T-helper 17 cell (primary cell): ENCODE measurements at regions not wholly inside any gene's neighbourhood (a gene's known extent, or its start where the extent isn't known, plus 50 kb on each side); places are given as distances from the start of the nearest gene placed in this dataset.

Experiments used
- ATAC-seq: fragments of 150-1000 bp; cut with Tn5 transposase; 2 replicates; pipeline ENCODE4 v1.10.0; 2021; ENCODE audit warnings: mild to moderate bottlenecking, moderate library complexity
- DNase-seq, 3 donors: peaks; one replicate each; pipeline versions ENCODE4 v3.0.0 to v3.0.0-alpha.2; 2020 to 2021
- H3K9me3 ChIP-seq: one replicate; pipeline ENCODE4 v1.7.0; 2013; ENCODE audit warnings: low read length, mild to moderate bottlenecking; ENCODE audit not compliant: control insufficient read depth, poor library complexity, severe bottlenecking
- H3K27ac Mint-ChIP-seq: one replicate; pipeline ENCODE4 v1.8.0; 2022; ENCODE audit warnings: mild to moderate bottlenecking, moderate library complexity, mixed read lengths
- H3K27me3 Mint-ChIP-seq: one replicate; pipeline ENCODE4 v1.8.0; 2022; ENCODE audit warnings: mixed read lengths
- H3K36me3 Mint-ChIP-seq: one replicate; pipeline ENCODE4 v1.8.0; 2022; ENCODE audit warnings: low read depth, mixed read lengths
- H3K4me1 Mint-ChIP-seq: one replicate; pipeline ENCODE4 v1.8.0; 2022; ENCODE audit warnings: mild to moderate bottlenecking, mixed read lengths
- H3K4me3 Mint-ChIP-seq: one replicate; pipeline ENCODE4 v1.8.0; 2022; ENCODE audit warnings: mild to moderate bottlenecking, moderate library complexity, mixed read lengths

DNA sequence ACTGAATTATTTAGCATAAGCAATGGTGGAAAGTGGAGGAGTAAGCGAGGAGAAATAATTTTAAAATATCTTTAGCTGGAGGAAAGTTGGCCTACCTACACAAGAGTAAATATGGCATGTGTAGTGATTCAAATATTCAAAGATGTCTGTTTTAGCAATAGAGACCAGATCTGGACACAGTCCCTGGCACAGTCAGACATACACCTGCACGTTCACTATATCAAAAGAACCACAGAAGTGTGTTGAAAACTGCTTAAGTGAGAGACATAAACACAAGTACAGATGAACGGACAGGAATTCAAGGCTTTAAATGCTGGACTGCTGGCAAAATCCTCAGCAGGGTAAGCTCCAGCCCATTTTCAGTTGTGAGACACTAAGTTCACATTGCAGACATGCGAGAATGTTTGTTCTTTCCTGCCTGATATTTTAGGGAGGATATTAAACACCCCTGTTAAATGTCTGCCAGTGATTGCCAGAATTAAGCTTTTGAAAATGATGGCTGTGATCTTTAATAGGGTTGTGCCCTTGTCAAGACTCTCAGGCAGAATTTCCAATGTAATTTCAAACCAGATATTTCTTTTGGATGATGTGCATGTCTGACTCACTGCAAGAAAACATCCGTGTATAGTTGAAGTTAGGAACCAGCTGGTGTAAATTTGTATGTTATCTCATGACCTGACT is 810.6 kb downstream of the TLE4 start:
- ATAC-seq (no peak), DNase-seq (no peak)
- Mint-ChIP-seq H3K27ac (no peak overlapping the region), H3K4me3 (no peak overlapping the region), H3K36me3 (no peaks in the 10 kb centered on the region), H3K27me3 (no peaks in the 10 kb centered on the region), H3K4me1 (no peaks in the 10 kb centered on the region)
- no peaks in the 10 kb centered on the region for H3K9me3 ChIP-seq

DNA sequence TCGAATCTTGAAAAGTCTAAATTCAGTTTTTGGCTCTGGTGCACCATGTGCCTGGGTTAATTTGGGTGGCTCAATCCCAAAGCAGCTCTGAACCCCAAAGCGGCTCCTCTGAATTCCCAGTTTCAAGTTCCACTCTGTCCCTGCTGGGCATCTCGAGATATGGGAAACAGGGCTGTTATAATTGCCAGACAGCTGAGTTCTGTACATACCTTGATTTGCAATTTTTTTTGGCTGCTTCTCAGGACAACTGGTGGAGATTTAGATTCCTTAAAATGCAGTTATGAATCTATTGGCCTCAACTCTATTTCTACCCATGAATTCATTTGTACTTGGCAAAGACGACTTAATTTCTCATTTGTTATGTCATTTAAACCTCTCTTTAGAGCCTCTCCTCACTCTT is 808.5 kb downstream of the TLE4 start:
- DNase-seq (no peak), ATAC-seq (no peak)
- Mint-ChIP-seq H3K27ac (no peak overlapping the region), H3K27me3 (no peaks in the 10 kb centered on the region), H3K4me1 (no peaks in the 10 kb centered on the region), H3K36me3 (no peaks in the 10 kb centered on the region), H3K4me3 (peak overlapping the region; percentile 2)
- no peaks in the 10 kb centered on the region for H3K9me3 ChIP-seq

GRCh38 chr9:80378669-80379293 is 807.0 kb downstream of the TLE4 start:
- Mint-ChIP-seq H3K4me1 (no peaks in the 10 kb centered on the region), H3K36me3 (no peaks in the 10 kb centered on the region), H3K27ac (no peak overlapping the region), H3K27me3 (no peaks in the 10 kb centered on the region), H3K4me3 (no peak overlapping the region)
- H3K9me3 ChIP-seq: no peaks in the 10 kb centered on the region
- no peak for DNase-seq
- no peak for ATAC-seq

- H3K4me1 Mint-ChIP-seq: no peaks in the 10 kb centered on the region
- H3K9me3 ChIP-seq: no peaks in the 10 kb centered on the region
- H3K27me3 Mint-ChIP-seq: no peaks in the 10 kb centered on the region
- ATAC-seq: no peak
- H3K27ac Mint-ChIP-seq: no peak overlapping the region
- H3K36me3 Mint-ChIP-seq: no peaks in the 10 kb centered on the region
- no peak overlapping the region for H3K4me3 Mint-ChIP-seq
- DNase-seq: no peak
Measured at GRCh38 chr9:80376180-80376579, 804.4 kb downstream of the TLE4 start.

- Mint-ChIP-seq H3K27ac (no peak overlapping the region), H3K27me3 (no peaks in the 10 kb centered on the region), H3K36me3 (no peaks in the 10 kb centered on the region), H3K4me3 (no peak overlapping the region), H3K4me1 (no peaks in the 10 kb centered on the region)
- DNase-seq (no peak), ATAC-seq (no peak)
- H3K9me3 ChIP-seq: no peaks in the 10 kb centered on the region
Measured at GRCh38 chr9:80375477-80375876, 803.7 kb downstream of the TLE4 start.

DNA sequence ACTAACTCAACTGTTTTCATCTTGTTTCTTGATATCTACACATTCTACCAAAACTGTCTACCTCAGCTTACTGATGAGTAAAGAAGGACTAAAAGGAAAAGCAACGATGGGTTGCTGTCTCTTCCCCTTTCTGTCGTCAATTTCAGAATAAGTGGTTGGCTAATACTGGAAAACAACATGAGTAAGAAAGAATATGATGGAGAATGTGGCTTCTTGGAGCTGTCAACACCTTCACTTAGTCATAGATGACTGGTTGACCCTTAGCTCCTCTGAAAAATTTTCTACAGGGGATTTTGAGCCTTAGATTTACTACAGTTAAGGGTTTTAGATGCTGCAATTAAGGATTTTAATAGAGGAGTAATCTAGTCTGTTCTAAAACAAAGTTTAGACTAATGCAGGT is 797.9 kb downstream of the TLE4 start:
- Mint-ChIP-seq H3K4me3 (no peak overlapping the region), H3K27ac (no peak overlapping the region), H3K36me3 (no peaks in the 10 kb centered on the region), H3K27me3 (no peaks in the 10 kb centered on the region), H3K4me1 (no peaks in the 10 kb centered on the region)
- DNase-seq (no peak), ATAC-seq (no peak)
- no peaks in the 10 kb centered on the region for H3K9me3 ChIP-seq

- Mint-ChIP-seq H3K4me3 (no peak overlapping the region), H3K27ac (no peak overlapping the region), H3K4me1 (no peaks in the 10 kb centered on the region), H3K36me3 (no peaks in the 10 kb centered on the region), H3K27me3 (no peaks in the 10 kb centered on the region)
- DNase-seq (no peak), ATAC-seq (no peak)
- H3K9me3 ChIP-seq: no peaks in the 10 kb centered on the region
Measured at GRCh38 chr9:80366626-80367025, 794.9 kb downstream of the TLE4 start.

DNA sequence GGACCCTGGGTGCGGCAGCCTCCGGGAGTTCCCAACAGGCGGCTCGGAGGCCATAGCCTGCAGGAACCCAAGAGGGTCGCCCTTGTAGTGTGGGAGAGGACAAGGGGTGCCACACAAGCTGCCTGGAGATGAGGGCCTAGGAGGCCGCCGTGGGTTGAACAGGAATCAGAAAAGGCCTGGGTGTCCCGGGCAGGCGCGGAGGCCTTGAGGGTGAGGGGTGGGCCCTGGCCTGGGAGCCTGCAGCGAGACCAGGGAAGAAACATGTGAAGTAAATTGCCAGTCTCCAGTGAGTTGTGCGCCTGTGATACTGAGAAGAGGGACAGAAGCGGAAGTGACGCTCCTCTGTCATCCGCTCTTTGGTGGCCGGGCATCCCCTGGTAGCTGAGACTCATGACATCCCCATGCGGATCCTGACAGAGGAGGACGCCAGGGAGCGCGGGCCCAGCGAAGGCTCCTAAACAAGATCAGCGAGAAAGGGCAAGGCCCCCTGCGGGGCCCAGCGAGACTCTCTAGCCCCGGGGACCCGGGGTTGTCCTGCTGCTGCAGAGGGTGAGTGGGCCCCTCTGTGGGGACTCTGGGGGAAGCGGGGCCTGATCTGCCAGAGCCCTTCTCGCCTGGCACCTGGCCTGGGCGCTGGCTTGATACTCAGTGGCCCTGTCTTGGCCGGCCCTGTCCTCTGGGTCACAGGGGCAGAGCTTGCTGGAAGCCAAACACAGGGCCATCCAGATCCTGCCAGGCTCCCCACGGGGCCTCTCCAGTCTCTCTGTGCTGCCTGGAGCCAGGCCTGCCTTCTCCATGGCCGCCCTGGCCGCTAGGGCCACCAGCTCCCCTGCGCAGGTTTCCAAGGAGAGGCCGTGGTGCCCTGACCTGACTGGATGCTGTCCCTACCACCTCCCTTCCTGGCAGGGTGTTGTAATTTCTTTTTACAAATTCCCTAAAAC is 788.4 kb downstream of the TLE4 start:
- H3K9me3 ChIP-seq: no peaks in the 10 kb centered on the region
- no peaks in the 10 kb centered on the region for H3K27me3 Mint-ChIP-seq
- no peaks in the 10 kb centered on the region for H3K36me3 Mint-ChIP-seq
- no peak overlapping the region for H3K27ac Mint-ChIP-seq
- DNase-seq (no peak), ATAC-seq (no peak)
- no peaks in the 10 kb centered on the region for H3K4me1 Mint-ChIP-seq
- no peak overlapping the region for H3K4me3 Mint-ChIP-seq

- H3K4me3 Mint-ChIP-seq: no peak overlapping the region
- no peaks in the 10 kb centered on the region for H3K36me3 Mint-ChIP-seq
- H3K27me3 Mint-ChIP-seq: no peaks in the 10 kb centered on the region
- no peaks in the 10 kb centered on the region for H3K4me1 Mint-ChIP-seq
- no peak for DNase-seq
- no peak for ATAC-seq
- no peak overlapping the region for H3K27ac Mint-ChIP-seq
- no peaks in the 10 kb centered on the region for H3K9me3 ChIP-seq
Measured at GRCh38 chr9:80359291-80359690, 787.5 kb downstream of the TLE4 start.

DNA sequence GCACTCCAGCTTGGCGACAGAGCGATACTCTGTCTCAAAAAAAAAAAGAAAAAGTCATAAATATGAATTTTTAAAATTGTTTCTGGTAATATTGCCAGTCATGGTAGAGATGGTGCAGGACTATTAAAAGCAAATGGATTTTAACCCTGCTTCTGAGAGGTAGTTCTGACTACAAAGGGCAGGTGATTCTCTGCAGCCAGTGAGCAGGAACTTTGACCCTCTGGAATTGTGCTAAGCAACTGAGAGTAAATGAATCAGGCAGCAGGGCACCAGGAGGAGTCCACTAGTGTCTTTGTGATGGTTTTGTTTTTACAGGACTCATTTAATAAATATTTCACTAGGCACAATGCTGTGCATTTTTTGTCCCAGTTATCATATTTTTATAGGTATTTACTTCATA is 781.2 kb downstream of the TLE4 start:
- Mint-ChIP-seq H3K27ac (no peak overlapping the region), H3K4me1 (no peaks in the 10 kb centered on the region), H3K36me3 (no peaks in the 10 kb centered on the region), H3K27me3 (no peaks in the 10 kb centered on the region), H3K4me3 (no peak overlapping the region)
- DNase-seq (no peak), ATAC-seq (no peak)
- H3K9me3 ChIP-seq: no peaks in the 10 kb centered on the region

- ATAC-seq: no peak
- DNase-seq: no peak
- H3K9me3 ChIP-seq: no peaks in the 10 kb centered on the region
- Mint-ChIP-seq H3K36me3 (no peaks in the 10 kb centered on the region), H3K27me3 (no peaks in the 10 kb centered on the region), H3K4me1 (no peaks in the 10 kb centered on the region), H3K27ac (no peak overlapping the region), H3K4me3 (no peak overlapping the region)
Measured at GRCh38 chr9:80351612-80352011, 779.8 kb downstream of the TLE4 start.

- ATAC-seq: no peak
- no peak overlapping the region for H3K4me3 Mint-ChIP-seq
- no peaks in the 10 kb centered on the region for H3K27me3 Mint-ChIP-seq
- no peak overlapping the region for H3K27ac Mint-ChIP-seq
- H3K9me3 ChIP-seq: no peaks in the 10 kb centered on the region
- no peak for DNase-seq
- H3K36me3 Mint-ChIP-seq: no peaks in the 10 kb centered on the region
- H3K4me1 Mint-ChIP-seq: no peaks in the 10 kb centered on the region
Measured at GRCh38 chr9:80326105-80326504, 754.3 kb downstream of the TLE4 start.

GRCh38 chr9:80320916-80321315 is 749.2 kb downstream of the TLE4 start:
- H3K27me3 Mint-ChIP-seq: no peaks in the 10 kb centered on the region
- ATAC-seq: no peak
- H3K36me3 Mint-ChIP-seq: no peaks in the 10 kb centered on the region
- H3K9me3 ChIP-seq: no peaks in the 10 kb centered on the region
- H3K4me1 Mint-ChIP-seq: no peaks in the 10 kb centered on the region
- no peak for DNase-seq
- H3K27ac Mint-ChIP-seq: no peak overlapping the region
- no peak overlapping the region for H3K4me3 Mint-ChIP-seq
